ENCODE measurements at regions not wholly inside any gene's neighbourhood (a gene's known extent, or its start where the extent isn't known, plus 50 kb on each side); places are given as distances from the start of the nearest gene placed in this dataset.

DNA sequence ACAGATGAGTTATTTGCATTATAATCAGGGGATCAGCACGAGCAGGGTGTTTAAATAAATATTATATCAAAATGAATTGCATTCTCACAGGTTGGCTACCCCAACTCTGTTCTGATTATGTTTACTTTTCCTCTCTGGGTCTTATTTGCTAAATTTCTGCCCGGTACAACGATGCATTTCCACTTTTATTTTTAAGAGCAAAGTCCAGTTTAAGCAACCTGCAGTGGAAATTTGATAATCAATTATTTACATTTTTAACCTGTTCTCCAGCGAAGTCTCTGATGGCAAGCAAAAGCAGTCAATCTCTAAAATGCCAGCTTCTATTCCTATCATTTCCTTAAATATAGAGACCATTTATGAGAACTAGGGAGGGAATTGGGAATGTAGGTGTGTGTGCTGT, 966.6 kb upstream of the SOX11 start:
- TF ChIP-seq CTCF (IDR thresholded peaks at IDR 0.05; ENCODE audit: borderline replicate concordance, extremely low read depth, low read length, poor library complexity, severe bottlenecking), result no peak
- TF ChIP-seq EZH2 (IDR thresholded peaks at IDR 0.05; ENCODE audit: borderline replicate concordance, low read depth, low read length, severe bottlenecking), result no peak

Measured in DND-41 (cell line).